ENCODE measurements at regions not wholly inside any gene's neighbourhood (a gene's known extent, or its start where the extent isn't known, plus 50 kb on each side); places are given as distances from the start of the nearest gene placed in this dataset.

DNA sequence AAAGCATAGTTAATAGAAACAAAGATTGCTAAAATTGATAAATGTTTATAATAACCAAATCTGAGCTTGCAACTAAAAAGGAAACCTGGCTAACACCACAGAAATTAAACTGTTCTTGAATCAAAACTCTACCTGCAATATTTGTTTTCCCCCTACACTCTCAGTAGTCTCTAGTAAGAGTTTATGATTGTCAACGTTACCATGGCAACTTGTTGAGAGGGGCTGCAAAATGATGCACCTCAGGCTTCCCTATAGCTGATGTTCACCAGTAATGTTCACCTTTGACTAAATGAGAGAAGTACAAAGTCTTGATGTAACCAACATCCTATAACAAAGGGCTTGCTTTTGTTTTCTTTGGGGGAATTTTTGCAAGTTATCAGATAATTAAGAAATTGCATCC, 101.1 kb upstream of the FHIT start:
- TF ChIP-seq EZH2 (IDR thresholded peaks at IDR 0.05; ENCODE audit: borderline replicate concordance, low read depth, low read length, poor library complexity, severe bottlenecking) = no peak
- no peak for TF ChIP-seq CTCF (conservative IDR thresholded peaks at IDR 0.05; ENCODE audit: low read depth, low read length)

All from A673 (cell line).